SJSA1 (cell line): ENCODE measurements at regions not wholly inside any gene's neighbourhood (a gene's known extent, or its start where the extent isn't known, plus 50 kb on each side); places are given as distances from the start of the nearest gene placed in this dataset.

ENCODE experiments used
- DNase-seq, 2 experiments: peaks; one replicate each; pipeline ENCODE4 v3.0.0-alpha.2; 2015 to 2020; ENCODE audit warnings: low spot score in 2 of 2, low read depth in 1 of 2
- H3K27ac ChIP-seq: fragments of 250-450 bp; sonication (Bioruptor Pico); 2 replicates; pipeline ENCODE4 v1.5.1; 2020; ENCODE audit warnings: mild to moderate bottlenecking, moderate library complexity
- H3K27me3 ChIP-seq: fragments of 250-450 bp; sonication (Bioruptor Pico); replicated peaks from 2 replicates; pipeline ENCODE4 v1.5.1; 2020; ENCODE audit warnings: mild to moderate bottlenecking, moderate library complexity
- H3K36me3 ChIP-seq: fragments of 250-450 bp; sonication (Bioruptor Pico); 2 replicates; pipeline ENCODE4 v1.5.1; 2020; ENCODE audit warnings: mild to moderate bottlenecking
- H3K4me1 ChIP-seq: fragments of 250-450 bp; sonication (Bioruptor Pico); replicated peaks from 2 replicates; pipeline ENCODE4 v1.6.1; 2021; ENCODE audit warnings: mild to moderate bottlenecking
- H3K4me3 ChIP-seq: fragments of 250-450 bp; sonication (Bioruptor Pico); 2 replicates; pipeline ENCODE4 v1.5.1; 2020; ENCODE audit warnings: mild to moderate bottlenecking
- H3K9me3 ChIP-seq: fragments of 250-450 bp; sonication (Bioruptor Pico); replicated peaks from 2 replicates; pipeline ENCODE4 v1.5.1; 2020; ENCODE audit warnings: mild to moderate bottlenecking

DNA sequence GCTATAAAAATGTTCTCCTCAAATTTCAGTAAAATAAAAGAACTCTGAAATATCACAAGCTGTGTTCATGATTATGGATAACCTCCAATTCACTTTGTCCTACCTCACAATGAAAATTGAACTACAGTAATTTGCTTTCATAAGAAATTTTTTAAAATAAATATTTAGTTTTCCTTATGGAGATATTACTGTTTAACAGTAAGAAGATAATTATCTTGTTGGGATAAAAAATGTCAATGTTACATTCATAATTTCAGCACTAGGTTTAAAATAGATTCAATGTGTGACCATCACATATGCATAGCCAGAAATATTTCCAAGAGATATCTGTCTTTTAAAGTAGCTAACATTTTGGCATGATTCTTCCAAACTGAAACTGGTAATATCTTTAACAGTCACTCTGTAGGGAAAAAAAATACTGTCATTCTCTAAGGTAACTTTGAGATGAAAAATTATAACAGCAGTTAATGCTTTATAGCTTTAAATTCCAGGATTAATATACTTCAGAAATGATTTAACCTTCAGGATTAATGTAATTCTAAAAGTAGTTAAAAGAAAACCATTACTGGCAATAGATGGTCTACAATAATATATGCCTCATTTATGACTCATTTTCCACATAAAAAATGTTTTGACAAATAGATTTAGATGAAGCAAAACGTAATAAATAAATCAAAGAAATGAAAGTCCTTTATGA, 91.3 kb downstream of the SPRY2 start:
- Histone ChIP-seq H3K4me3 (no peak overlapping the region), H3K9me3 (no peaks in the 10 kb centered on the region), H3K27me3 (no peaks in the 10 kb centered on the region), H3K4me1 (no peaks in the 10 kb centered on the region), H3K27ac (no peak overlapping the region), H3K36me3 (no peaks in the 10 kb centered on the region)
- no peak for DNase-seq

- H3K4me3 ChIP-seq = no peak overlapping the region
- no peaks in the 10 kb centered on the region for H3K4me1 ChIP-seq
- no peaks in the 10 kb centered on the region for H3K36me3 ChIP-seq
- no peak overlapping the region for H3K27ac ChIP-seq
- H3K9me3 ChIP-seq = no peaks in the 10 kb centered on the region
- DNase-seq = no peak
- H3K27me3 ChIP-seq = no peaks in the 10 kb centered on the region
These were observed 95.7 kb downstream of the SPRY2 start for GRCh38 chr13:80245162-80245733.

DNA sequence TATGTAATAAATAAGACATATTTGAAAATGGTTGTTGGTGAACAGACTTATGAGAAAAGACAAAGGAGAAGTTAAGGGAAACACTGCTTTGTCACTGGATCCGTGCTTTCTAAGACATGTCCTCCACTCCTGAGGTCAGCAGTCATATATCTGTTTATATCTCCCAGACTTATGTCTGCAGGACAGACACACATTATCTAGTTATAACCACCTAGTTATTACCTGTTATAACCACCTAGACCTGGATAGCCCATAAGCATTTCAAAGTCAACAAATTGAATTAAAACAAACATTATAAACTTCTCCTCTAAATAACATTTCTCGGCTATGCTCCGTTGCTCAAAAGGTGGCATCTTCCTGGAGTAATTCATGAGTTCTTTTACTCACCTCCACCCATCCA, 96.4 kb downstream of the SPRY2 start:
- Histone ChIP-seq H3K27me3 (no peaks in the 10 kb centered on the region), H3K9me3 (no peaks in the 10 kb centered on the region), H3K4me1 (peaks cover 6% of the 10 kb centered on the region), H3K4me3 (no peak overlapping the region), H3K36me3 (no peaks in the 10 kb centered on the region), H3K27ac (no peak overlapping the region)
- no peak for DNase-seq

GRCh38 chr13:80242728-80243427, 98.0 kb downstream of the SPRY2 start:
- no peak overlapping the region for H3K27ac ChIP-seq
- DNase-seq = no peak
- H3K4me1 ChIP-seq = peaks cover 8% of the 10 kb centered on the region
- H3K9me3 ChIP-seq = no peaks in the 10 kb centered on the region
- H3K27me3 ChIP-seq = no peaks in the 10 kb centered on the region
- no peaks in the 10 kb centered on the region for H3K36me3 ChIP-seq
- H3K4me3 ChIP-seq = no peak overlapping the region

DNA sequence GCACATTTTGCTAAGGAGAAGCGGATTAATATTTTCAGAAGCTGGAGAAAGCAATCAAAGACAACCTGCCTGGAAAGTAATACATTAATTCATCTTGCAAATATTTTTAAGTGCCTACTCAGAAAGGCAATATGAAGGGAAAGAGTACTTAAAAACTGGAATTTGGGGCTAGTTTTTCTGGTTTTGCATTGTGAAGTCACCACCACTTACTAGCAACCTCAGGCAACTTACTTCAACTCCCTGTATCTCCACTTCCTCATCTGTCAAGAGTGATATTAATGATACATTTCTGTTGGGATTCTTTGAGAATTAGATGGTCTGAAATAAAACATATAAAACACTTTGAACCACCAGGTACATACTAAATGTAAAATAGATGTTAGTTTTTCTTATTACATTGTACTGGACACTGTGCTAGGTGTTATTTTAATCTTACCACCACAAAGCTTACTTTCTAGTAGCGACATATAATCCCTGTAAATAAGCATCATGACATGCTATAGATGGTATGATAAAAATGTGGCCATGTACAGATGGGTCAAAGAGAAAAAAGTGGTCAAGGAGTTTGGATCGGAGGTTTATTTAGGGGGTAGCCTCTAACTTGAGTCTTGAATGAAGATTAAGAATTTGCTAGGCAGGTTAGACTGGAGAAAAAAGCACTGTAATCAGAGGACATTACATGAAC, 101.2 kb downstream of the SPRY2 start:
- Histone ChIP-seq H3K27me3 (no peaks in the 10 kb centered on the region), H3K27ac (no peak overlapping the region), H3K4me1 (peaks cover 16% of the 10 kb centered on the region), H3K9me3 (0 out of 2 replicates have a peak, but pooled peaks cover 3% of the 10 kb centered on the region), H3K4me3 (no peak overlapping the region), H3K36me3 (no peaks in the 10 kb centered on the region)
- peak in 1 of 2 experiments; percentile 42 for DNase-seq

DNA sequence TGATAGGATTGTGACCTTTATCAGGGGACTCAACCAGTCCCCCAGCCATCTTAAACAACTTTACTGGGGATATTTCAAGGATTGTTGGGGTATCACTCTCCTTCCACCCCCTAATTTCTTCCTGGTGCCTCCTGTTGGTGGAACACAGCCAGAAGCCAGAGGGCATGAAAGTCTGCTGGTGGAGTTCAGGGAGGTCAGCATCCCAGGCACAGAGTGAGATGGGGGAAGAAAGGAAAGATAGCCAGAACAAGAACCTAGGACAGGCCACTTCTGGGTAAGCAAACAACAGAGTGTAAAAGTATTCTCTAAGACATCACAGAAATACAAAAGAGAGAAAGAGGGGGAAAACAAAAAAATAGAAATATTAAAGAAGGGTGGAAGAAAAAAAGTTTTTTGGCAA, 101.8 kb downstream of the SPRY2 start:
- Histone ChIP-seq H3K9me3 (0 out of 2 replicates have a peak, but pooled peaks cover 3% of the 10 kb centered on the region), H3K4me1 (peaks cover 16% of the 10 kb centered on the region), H3K36me3 (no peaks in the 10 kb centered on the region), H3K27ac (no peak overlapping the region), H3K27me3 (no peaks in the 10 kb centered on the region), H3K4me3 (no peak overlapping the region)
- no peak for DNase-seq

- Histone ChIP-seq H3K4me3 (no peak overlapping the region), H3K36me3 (no peaks in the 10 kb centered on the region), H3K27ac (no peak overlapping the region), H3K9me3 (0 out of 2 replicates have a peak, but pooled peaks cover 3% of the 10 kb centered on the region), H3K27me3 (no peaks in the 10 kb centered on the region), H3K4me1 (peaks cover 16% of the 10 kb centered on the region)
- peak in 1 of 2 experiments; percentile 34 for DNase-seq
These were observed 103.3 kb downstream of the SPRY2 start for GRCh38 chr13:80237646-80238045.

DNA sequence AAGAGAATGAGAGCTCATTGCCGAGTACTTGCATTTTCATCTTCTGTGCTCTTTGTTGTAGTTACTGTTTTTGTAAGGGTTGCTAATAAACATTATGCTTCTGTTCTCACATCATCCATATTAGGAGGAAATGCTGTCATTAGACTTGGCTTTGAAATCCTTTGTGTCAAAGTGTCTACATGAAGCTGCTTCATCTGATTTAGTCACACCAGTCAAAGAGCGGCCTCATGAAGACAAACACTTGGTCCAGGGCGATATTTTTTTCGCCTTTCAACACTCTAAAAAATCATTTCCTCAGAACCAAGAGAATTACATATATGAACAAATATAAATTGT, 105.0 kb downstream of the SPRY2 start:
- Histone ChIP-seq H3K4me3 (no peak overlapping the region), H3K36me3 (no peaks in the 10 kb centered on the region), H3K4me1 (peaks cover 16% of the 10 kb centered on the region), H3K9me3 (0 out of 2 replicates have a peak, but pooled peaks cover 3% of the 10 kb centered on the region), H3K27ac (no peak overlapping the region), H3K27me3 (no peaks in the 10 kb centered on the region)
- DNase-seq = no peak

DNA sequence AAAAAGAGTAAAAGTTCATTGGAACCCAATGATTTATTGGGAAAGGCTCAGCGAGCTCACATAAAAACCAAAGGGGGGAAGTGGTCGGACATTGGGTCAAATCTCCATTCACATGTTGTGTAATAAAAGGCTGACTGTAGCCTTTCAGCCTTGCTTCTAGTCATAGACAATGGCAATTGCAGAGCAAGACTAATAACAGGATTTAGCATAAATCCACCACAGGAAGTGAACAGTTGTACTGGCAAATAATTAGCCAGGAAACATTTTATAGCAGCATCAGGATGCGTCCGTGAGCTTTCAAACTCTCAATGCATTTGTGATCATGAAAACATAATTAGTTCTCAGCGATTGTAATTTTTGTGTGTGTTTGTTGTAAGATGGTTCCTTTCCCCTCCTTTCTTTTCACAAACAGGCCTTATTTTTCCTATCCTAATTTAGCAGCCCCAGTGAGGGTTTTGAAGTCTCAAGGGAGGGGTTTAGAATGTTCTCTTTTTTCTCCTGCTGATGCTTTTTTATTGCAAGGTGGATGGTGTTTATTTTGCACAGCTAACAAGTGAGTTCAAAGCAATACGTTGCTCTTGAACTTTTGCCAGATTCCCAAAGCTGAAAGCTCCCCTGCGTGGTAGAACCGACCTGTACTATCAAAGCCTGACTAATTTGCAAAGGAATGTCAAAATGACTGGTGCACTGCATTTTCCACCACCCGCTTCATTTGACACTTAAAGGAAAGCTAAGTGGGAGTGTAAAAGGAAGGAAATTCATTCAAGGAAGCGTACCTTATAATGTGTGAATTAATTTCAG, 105.6 kb downstream of the SPRY2 start:
- peaks cover 16% of the 10 kb centered on the region for H3K4me1 ChIP-seq
- no peaks in the 10 kb centered on the region for H3K36me3 ChIP-seq
- H3K9me3 ChIP-seq = 0 out of 2 replicates have a peak, but pooled peaks cover 3% of the 10 kb centered on the region
- no peak overlapping the region for H3K4me3 ChIP-seq
- no peak overlapping the region for H3K27ac ChIP-seq
- H3K27me3 ChIP-seq = no peaks in the 10 kb centered on the region
- peak in 1 of 2 experiments; percentile 31 for DNase-seq

- H3K36me3 ChIP-seq = no peaks in the 10 kb centered on the region
- no peak overlapping the region for H3K27ac ChIP-seq
- H3K4me3 ChIP-seq = no peak overlapping the region
- no peaks in the 10 kb centered on the region for H3K27me3 ChIP-seq
- H3K9me3 ChIP-seq = no peaks in the 10 kb centered on the region
- H3K4me1 ChIP-seq = no peaks in the 10 kb centered on the region
- no peak for DNase-seq
These were observed 113.3 kb downstream of the SPRY2 start for GRCh38 chr13:80227645-80228044.

- Histone ChIP-seq H3K4me1 (no peaks in the 10 kb centered on the region), H3K9me3 (no peaks in the 10 kb centered on the region), H3K36me3 (no peaks in the 10 kb centered on the region), H3K27ac (no peak overlapping the region), H3K4me3 (no peak overlapping the region), H3K27me3 (no peaks in the 10 kb centered on the region)
- no peak for DNase-seq
These were observed 114.3 kb downstream of the SPRY2 start for GRCh38 chr13:80226645-80227044.

DNA sequence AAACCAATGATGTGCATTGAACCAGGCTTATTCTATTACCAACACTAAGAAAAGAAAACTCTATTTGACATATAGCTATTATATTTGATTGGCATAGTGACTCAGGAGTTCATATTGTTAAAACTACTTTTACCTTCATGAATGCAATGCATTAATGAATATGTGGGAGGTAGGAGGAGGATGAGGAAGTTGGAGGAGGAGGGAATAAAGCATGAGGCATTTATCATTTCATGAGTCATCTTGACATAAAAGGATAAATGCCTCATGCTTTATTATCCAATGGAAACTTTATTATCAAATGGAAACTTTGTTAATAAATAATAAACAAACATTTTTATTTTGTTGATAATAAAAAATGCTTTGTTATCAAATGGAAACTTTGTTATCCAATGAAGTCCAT, 116.5 kb downstream of the SPRY2 start:
- no peaks in the 10 kb centered on the region for H3K27me3 ChIP-seq
- no peaks in the 10 kb centered on the region for H3K36me3 ChIP-seq
- 0 out of 2 replicates have a peak, but pooled peaks cover 5% of the 10 kb centered on the region for H3K4me1 ChIP-seq
- no peak for DNase-seq
- H3K9me3 ChIP-seq = no peaks in the 10 kb centered on the region
- H3K4me3 ChIP-seq = no peak overlapping the region
- no peak overlapping the region for H3K27ac ChIP-seq
